ENCODE measurements at regions not wholly inside any gene's neighbourhood (a gene's known extent, or its start where the extent isn't known, plus 50 kb on each side); places are given as distances from the start of the nearest gene placed in this dataset.

- no peaks in the 10 kb centered on the region for H3K27me3 ChIP-seq (ENCODE audit: control insufficient read depth in 3 of 3, insufficient read depth in 3 of 3, low read depth in 1 of 3, low read length in 3 of 3)
- no peak overlapping the region for H3K18ac ChIP-seq (ENCODE audit: low read length)
- H3K9me3 ChIP-seq (replicated peaks in 1 of 2; ENCODE audit: control insufficient read depth in 2 of 2, insufficient read depth in 1 of 2, low read depth in 1 of 2, low read length in 2 of 2) = peaks cover 0 to 3% of the 10 kb centered on the region in 2 donors
- no peak overlapping the region for H3K14ac ChIP-seq (ENCODE audit: low read length)
- no peak overlapping the region for H2AFZ ChIP-seq (ENCODE audit: low read length)
- no peak overlapping the region for H3K23ac ChIP-seq (ENCODE audit: low read depth, low read length, poor library complexity)
- WGBS, 2 donors (ENCODE audit: extremely low coverage in 2 of 2, insufficient read length in 2 of 2, insufficient replicate concordance in 1 of 2) = no CpG with 5 or more reads among the region's 3 CpGs
- H2BK5ac ChIP-seq (ENCODE audit: low read length) = no peak overlapping the region
- no peak overlapping the region for H2BK12ac ChIP-seq (ENCODE audit: low read length)
- H3K9ac ChIP-seq (ENCODE audit: low read depth, low read length, poor library complexity) = no peak overlapping the region
- H3K4me3 ChIP-seq (ENCODE audit: low read length in 2 of 2) = no peak overlapping the region
- H2BK15ac ChIP-seq (ENCODE audit: low read length) = no peak overlapping the region
- no peak overlapping the region for H3K4me2 ChIP-seq (ENCODE audit: insufficient read depth, low read length, poor library complexity, severe bottlenecking)
- H3K79me1 ChIP-seq (ENCODE audit: low read depth, low read length) = no peaks in the 10 kb centered on the region
- H3K36me3 ChIP-seq (replicated peaks in 1 of 2; ENCODE audit: control insufficient read depth in 2 of 2, insufficient read depth in 2 of 2, low read length in 2 of 2) = no peaks in the 10 kb centered on the region
- H3K4ac ChIP-seq (ENCODE audit: low read length) = no peak overlapping the region
- no peak overlapping the region for H3K27ac ChIP-seq (replicated peaks; ENCODE audit: low read length)
- no peak overlapping the region for H4K8ac ChIP-seq (ENCODE audit: low read depth, low read length)
- no peak overlapping the region for H2BK120ac ChIP-seq (ENCODE audit: low read depth, low read length)
- no peaks in the 10 kb centered on the region for H3K4me1 ChIP-seq (ENCODE audit: control insufficient read depth in 2 of 2, insufficient read depth in 1 of 2, low read depth in 1 of 2, low read length in 2 of 2)
- no peak for DNase-seq (ENCODE audit: low spot score)
- no peak overlapping the region for H2AK5ac ChIP-seq (ENCODE audit: low read depth, low read length)
- H4K91ac ChIP-seq (ENCODE audit: low read depth, low read length, poor library complexity) = no peak overlapping the region
These were observed 313.5 kb upstream of the ECI2 start for GRCh38 chr6:4448841-4449240.

GRCh38 chr6:4447639-4448330 is 312.4 kb upstream of the ECI2 start:
- Histone ChIP-seq H2BK5ac (ENCODE audit: low read length) (no peak overlapping the region), H3K23ac (ENCODE audit: low read depth, low read length, poor library complexity) (no peak overlapping the region), H3K9me3 (replicated peaks in 1 of 2; ENCODE audit: control insufficient read depth in 2 of 2, insufficient read depth in 1 of 2, low read depth in 1 of 2, low read length in 2 of 2) (peaks cover 0 to 3% of the 10 kb centered on the region in 2 donors), H4K91ac (ENCODE audit: low read depth, low read length, poor library complexity) (no peak overlapping the region), H3K36me3 (replicated peaks in 1 of 2; ENCODE audit: control insufficient read depth in 2 of 2, insufficient read depth in 2 of 2, low read length in 2 of 2) (no peaks in the 10 kb centered on the region), H3K27me3 (ENCODE audit: control insufficient read depth in 3 of 3, insufficient read depth in 3 of 3, low read depth in 1 of 3, low read length in 3 of 3) (no peaks in the 10 kb centered on the region), H2AK5ac (ENCODE audit: low read depth, low read length) (no peak overlapping the region), H2BK12ac (ENCODE audit: low read length) (no peak overlapping the region), H3K9ac (ENCODE audit: low read depth, low read length, poor library complexity) (no peak overlapping the region), H2BK15ac (ENCODE audit: low read length) (no peak overlapping the region), H3K4ac (ENCODE audit: low read length) (no peak overlapping the region), H3K4me1 (ENCODE audit: control insufficient read depth in 2 of 2, insufficient read depth in 1 of 2, low read depth in 1 of 2, low read length in 2 of 2) (no peaks in the 10 kb centered on the region), H3K14ac (ENCODE audit: low read length) (no peak overlapping the region), H3K18ac (ENCODE audit: low read length) (no peak overlapping the region), H3K79me1 (ENCODE audit: low read depth, low read length) (no peaks in the 10 kb centered on the region), H3K4me2 (ENCODE audit: insufficient read depth, low read length, poor library complexity, severe bottlenecking) (no peak overlapping the region), H2AFZ (ENCODE audit: low read length) (no peak overlapping the region), H3K4me3 (ENCODE audit: low read length in 2 of 2) (no peak overlapping the region), H2BK120ac (ENCODE audit: low read depth, low read length) (no peak overlapping the region), H3K27ac (replicated peaks; ENCODE audit: low read length) (no peak overlapping the region), H4K8ac (ENCODE audit: low read depth, low read length) (no peak overlapping the region)
- DNase-seq (ENCODE audit: low spot score) = no peak
- WGBS, 2 donors (ENCODE audit: extremely low coverage in 2 of 2, insufficient read length in 2 of 2, insufficient replicate concordance in 1 of 2) = no CpG with 5 or more reads among the region's 5 CpGs

- Histone ChIP-seq H3K79me1 (ENCODE audit: low read depth, low read length) (no peaks in the 10 kb centered on the region), H4K8ac (ENCODE audit: low read depth, low read length) (no peak overlapping the region), H2AK5ac (ENCODE audit: low read depth, low read length) (no peak overlapping the region), H3K27me3 (ENCODE audit: control insufficient read depth in 3 of 3, insufficient read depth in 3 of 3, low read depth in 1 of 3, low read length in 3 of 3) (no peaks in the 10 kb centered on the region), H3K4me2 (ENCODE audit: insufficient read depth, low read length, poor library complexity, severe bottlenecking) (no peak overlapping the region), H4K91ac (ENCODE audit: low read depth, low read length, poor library complexity) (no peak overlapping the region), H2BK15ac (ENCODE audit: low read length) (no peak overlapping the region), H3K27ac (replicated peaks; ENCODE audit: low read length) (no peak overlapping the region), H3K4me3 (ENCODE audit: low read length in 2 of 2) (no peak overlapping the region), H2BK120ac (ENCODE audit: low read depth, low read length) (no peak overlapping the region), H2BK12ac (ENCODE audit: low read length) (no peak overlapping the region), H3K14ac (ENCODE audit: low read length) (no peak overlapping the region), H3K4me1 (ENCODE audit: control insufficient read depth in 2 of 2, insufficient read depth in 1 of 2, low read depth in 1 of 2, low read length in 2 of 2) (no peaks in the 10 kb centered on the region), H3K9ac (ENCODE audit: low read depth, low read length, poor library complexity) (no peak overlapping the region), H3K4ac (ENCODE audit: low read length) (no peak overlapping the region), H3K23ac (ENCODE audit: low read depth, low read length, poor library complexity) (no peak overlapping the region), H3K9me3 (replicated peaks in 1 of 2; ENCODE audit: control insufficient read depth in 2 of 2, insufficient read depth in 1 of 2, low read depth in 1 of 2, low read length in 2 of 2) (peaks cover 0 to under 1% of the 10 kb centered on the region in 2 donors), H2BK5ac (ENCODE audit: low read length) (no peak overlapping the region), H3K36me3 (replicated peaks in 1 of 2; ENCODE audit: control insufficient read depth in 2 of 2, insufficient read depth in 2 of 2, low read length in 2 of 2) (no peaks in the 10 kb centered on the region), H2AFZ (ENCODE audit: low read length) (no peak overlapping the region), H3K18ac (ENCODE audit: low read length) (no peak overlapping the region)
- WGBS, 2 donors (ENCODE audit: extremely low coverage in 2 of 2, insufficient read length in 2 of 2, insufficient replicate concordance in 1 of 2) = no CpG with 5 or more reads among the region's 8 CpGs
- no peak for DNase-seq (ENCODE audit: low spot score)
These were observed 311.6 kb upstream of the ECI2 start for GRCh38 chr6:4446982-4447381.

GRCh38 chr6:4441981-4442434 is 306.6 kb upstream of the ECI2 start:
- Histone ChIP-seq H4K8ac (ENCODE audit: low read depth, low read length) (no peak overlapping the region), H3K4me1 (ENCODE audit: control insufficient read depth in 2 of 2, insufficient read depth in 1 of 2, low read depth in 1 of 2, low read length in 2 of 2) (no peaks in the 10 kb centered on the region), H3K4ac (ENCODE audit: low read length) (no peak overlapping the region), H3K9me3 (replicated peaks in 1 of 2; ENCODE audit: control insufficient read depth in 2 of 2, insufficient read depth in 1 of 2, low read depth in 1 of 2, low read length in 2 of 2) (no peaks in the 10 kb centered on the region), H4K91ac (ENCODE audit: low read depth, low read length, poor library complexity) (no peak overlapping the region), H2AK5ac (ENCODE audit: low read depth, low read length) (no peak overlapping the region), H3K4me3 (ENCODE audit: low read length in 2 of 2) (no peak overlapping the region), H3K14ac (ENCODE audit: low read length) (no peak overlapping the region), H3K4me2 (ENCODE audit: insufficient read depth, low read length, poor library complexity, severe bottlenecking) (no peak overlapping the region), H3K27ac (replicated peaks; ENCODE audit: low read length) (no peak overlapping the region), H2BK12ac (ENCODE audit: low read length) (no peak overlapping the region), H3K9ac (ENCODE audit: low read depth, low read length, poor library complexity) (no peak overlapping the region), H3K18ac (ENCODE audit: low read length) (no peak overlapping the region), H3K23ac (ENCODE audit: low read depth, low read length, poor library complexity) (no peak overlapping the region), H2BK5ac (ENCODE audit: low read length) (no peak overlapping the region), H3K27me3 (ENCODE audit: control insufficient read depth in 3 of 3, insufficient read depth in 3 of 3, low read depth in 1 of 3, low read length in 3 of 3) (no peaks in the 10 kb centered on the region), H2BK120ac (ENCODE audit: low read depth, low read length) (no peak overlapping the region), H3K79me1 (ENCODE audit: low read depth, low read length) (no peaks in the 10 kb centered on the region), H2BK15ac (ENCODE audit: low read length) (no peak overlapping the region), H3K36me3 (replicated peaks in 1 of 2; ENCODE audit: control insufficient read depth in 2 of 2, insufficient read depth in 2 of 2, low read length in 2 of 2) (no peaks in the 10 kb centered on the region), H2AFZ (ENCODE audit: low read length) (no peak overlapping the region)
- DNase-seq (ENCODE audit: low spot score) = no peak

Measured in neuronal stem cell (in vitro differentiated cells).